PFSK-1 (cell line): ENCODE measurements at regions not wholly inside any gene's neighbourhood (a gene's known extent, or its start where the extent isn't known, plus 50 kb on each side); places are given as distances from the start of the nearest gene placed in this dataset.

Experiments
- FOXP2 ChIP-seq: optimal IDR thresholded peaks from 2 replicates; pipeline ENCODE3; 2011; ENCODE audit warnings: borderline replicate concordance, control low read depth, inconsistent platforms; ENCODE audit not compliant: insufficient read depth; ENCODE audit errors: extremely low read length, extremely low read depth
- POLR2AphosphoS5 ChIP-seq: IDR thresholded peaks from 2 replicates; pipeline ENCODE4 v1.6.1; 2012; ENCODE audit warnings: low read depth, mild to moderate bottlenecking, control low read depth, low read length, moderate library complexity
- REST ChIP-seq, 2 experiments: IDR thresholded peaks; 2 replicates each; pipeline versions ENCODE4 v1.6.1 to v1.8.0; 2011 to 2012; ENCODE audit warnings: low read depth in 2 of 2, low read length in 2 of 2, control low read depth in 1 of 2, inconsistent platforms in 1 of 2, mild to moderate bottlenecking in 1 of 2, moderate library complexity in 1 of 2; ENCODE audit not compliant: insufficient read depth in 1 of 2
- SIN3A ChIP-seq: IDR thresholded peaks from 2 replicates; pipeline ENCODE4 v1.6.1; 2012; ENCODE audit warnings: mild to moderate bottlenecking, low read length, moderate library complexity, borderline replicate concordance; ENCODE audit not compliant: insufficient read depth
- TAF1 ChIP-seq: IDR thresholded peaks from 2 replicates; pipeline ENCODE4 v1.6.1; 2012; ENCODE audit warnings: low read length, control low read depth, borderline replicate concordance; ENCODE audit not compliant: insufficient read depth

- TF ChIP-seq POLR2AphosphoS5, result no peak
- TF ChIP-seq SIN3A, result no peak
- TF ChIP-seq TAF1, result no peak
- TF ChIP-seq REST (IDR thresholded peaks at IDR 0.05; ENCODE audit: insufficient read depth in 1 of 2, low read depth in 2 of 2, low read length in 2 of 2), result no peak
- TF ChIP-seq FOXP2, result no peak
Measured at GRCh38 chr5:2129568-2130272, 247.0 kb upstream of the IRX4 start.
